ENCODE measurements at regions not wholly inside any gene's neighbourhood (a gene's known extent, or its start where the extent isn't known, plus 50 kb on each side); places are given as distances from the start of the nearest gene placed in this dataset.

- WGBS, 2 experiments (ENCODE audit: extremely low coverage in 1 of 2, insufficient coverage in 1 of 2, insufficient read length in 1 of 2, insufficient replicate concordance in 2 of 2, low coverage in 1 of 2, low lambda C conversion rate in 2 of 2, missing lambda C conversion rate in 1 of 2): 83% methylated on average over 3 of the region's 3 CpGs; no CpG with 5 or more reads in 1 of the 2 experiments
- no peak overlapping the region for H3K56ac ChIP-seq (replicated peaks; ENCODE audit: insufficient read length, low read depth, low read length)
- no peak overlapping the region for H2BK5ac ChIP-seq (ENCODE audit: low read depth, low read length)
- H3K9ac ChIP-seq (replicated peaks in 1 of 4; ENCODE audit: extremely low read depth in 1 of 4, low read depth in 3 of 4, low read length in 3 of 4): no peak overlapping the region
- no peaks in the 10 kb centered on the region for H3K79me1 ChIP-seq (ENCODE audit: low read depth, low read length)
- no peaks in the 10 kb centered on the region for H3K79me2 ChIP-seq (ENCODE audit: control insufficient read depth in 1 of 2, insufficient read depth in 2 of 2, low read length in 2 of 2)
- H3K4me2 ChIP-seq (ENCODE audit: insufficient read depth in 1 of 2, low read depth in 2 of 2, low read length in 2 of 2): no peak overlapping the region
- no peak overlapping the region for H2AK5ac ChIP-seq (ENCODE audit: low read depth, low read length)
- H3K23ac ChIP-seq (ENCODE audit: insufficient read length): no peak overlapping the region
- no peaks in the 10 kb centered on the region for H3K36me3 ChIP-seq (ENCODE audit: control insufficient read depth in 2 of 4, insufficient read depth in 4 of 4, low read length in 3 of 4)
- no peak for FAIRE-seq
- H2BK120ac ChIP-seq (replicated peaks; ENCODE audit: low read depth, low read length): no peak overlapping the region
- no peak overlapping the region for H3K18ac ChIP-seq (ENCODE audit: extremely low read depth, low read length)
- H3K14ac ChIP-seq (ENCODE audit: insufficient read length): no peak overlapping the region
- ChIA-PET POLR2A (ENCODE audit: partially characterized antibody) (no interaction called here), CTCF (ENCODE audit: partially characterized antibody) (interaction anchor here (0.6 to 1.2 kb wide), 5 partner anchors 10 to 104 kb away, joined by 3 to 5 read pairs (median 4); no protein-coding TSS in a partner anchor)
- no peaks in the 10 kb centered on the region for H3K27me3 ChIP-seq (replicated peaks in 1 of 4; ENCODE audit: control insufficient read depth in 3 of 4, extremely low read depth in 1 of 4, insufficient read depth in 3 of 4, low read length in 3 of 4)
- no peak overlapping the region for H4K91ac ChIP-seq (replicated peaks; ENCODE audit: insufficient read length, low read length)
- no peaks in the 10 kb centered on the region for H3K23me2 ChIP-seq (ENCODE audit: low read depth, low read length)
- H2BK20ac ChIP-seq (ENCODE audit: low read length): no peak overlapping the region
- H2AFZ ChIP-seq (ENCODE audit: low read length): no peak overlapping the region
- H2BK12ac ChIP-seq (ENCODE audit: low read depth, low read length): no peak overlapping the region
- H3K4me1 ChIP-seq (replicated peaks in 1 of 4; ENCODE audit: control insufficient read depth in 3 of 4, insufficient read depth in 4 of 4, low read length in 3 of 4): no peaks in the 10 kb centered on the region
- H3K27ac ChIP-seq (ENCODE audit: low read depth, low read length): no peak overlapping the region
- TF ChIP-seq RBBP5 (IDR thresholded peaks at IDR 0.05; ENCODE audit: borderline replicate concordance, low read depth, low read length) (no peak), GABPA (IDR thresholded peaks at IDR 0.05; ENCODE audit: borderline replicate concordance, insufficient read depth, low read length) (no peak), MAFK (IDR thresholded peaks at IDR 0.05; ENCODE audit: low read depth, low read length) (no peak), RAD21 (IDR thresholded peaks at IDR 0.05 in 1 of 2, conservative IDR thresholded peaks at IDR 0.05 in 1 of 2; ENCODE audit: low read depth in 2 of 2, low read length in 2 of 2) (no peak; a peak in 1 of 4 replicates), SP2 (IDR thresholded peaks at IDR 0.05; ENCODE audit: low read length) (no peak), POLR2AphosphoS5 (IDR thresholded peaks at IDR 0.05; ENCODE audit: low read depth, low read length) (no peak)
- TF ChIP-seq, protein P1, sequence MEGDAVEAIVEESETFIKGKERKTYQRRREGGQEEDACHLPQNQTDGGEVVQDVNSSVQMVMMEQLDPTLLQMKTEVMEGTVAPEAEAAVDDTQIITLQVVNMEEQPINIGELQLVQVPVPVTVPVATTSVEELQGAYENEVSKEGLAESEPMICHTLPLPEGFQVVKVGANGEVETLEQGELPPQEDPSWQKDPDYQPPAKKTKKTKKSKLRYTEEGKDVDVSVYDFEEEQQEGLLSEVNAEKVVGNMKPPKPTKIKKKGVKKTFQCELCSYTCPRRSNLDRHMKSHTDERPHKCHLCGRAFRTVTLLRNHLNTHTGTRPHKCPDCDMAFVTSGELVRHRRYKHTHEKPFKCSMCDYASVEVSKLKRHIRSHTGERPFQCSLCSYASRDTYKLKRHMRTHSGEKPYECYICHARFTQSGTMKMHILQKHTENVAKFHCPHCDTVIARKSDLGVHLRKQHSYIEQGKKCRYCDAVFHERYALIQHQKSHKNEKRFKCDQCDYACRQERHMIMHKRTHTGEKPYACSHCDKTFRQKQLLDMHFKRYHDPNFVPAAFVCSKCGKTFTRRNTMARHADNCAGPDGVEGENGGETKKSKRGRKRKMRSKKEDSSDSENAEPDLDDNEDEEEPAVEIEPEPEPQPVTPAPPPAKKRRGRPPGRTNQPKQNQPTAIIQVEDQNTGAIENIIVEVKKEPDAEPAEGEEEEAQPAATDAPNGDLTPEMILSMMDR (IDR thresholded peaks at IDR 0.05; ENCODE audit: control extremely low read depth in 1 of 3, insufficient read depth in 1 of 3, low read depth in 1 of 3, low read length in 3 of 3): peak in 1 of 3 experiments; percentile 35; a peak in 2 of 4 replicates
- no peak overlapping the region for H3K4me3 ChIP-seq (ENCODE audit: extremely low read depth in 1 of 4, insufficient read depth in 2 of 4, low read depth in 3 of 4, low read length in 4 of 4)
- DNase-seq (ENCODE audit: low read depth in 1 of 2, low spot score in 2 of 2): no peak
- no peaks in the 10 kb centered on the region for H3K9me3 ChIP-seq (ENCODE audit: insufficient read depth in 2 of 2, low read depth in 1 of 2, low read length in 1 of 2)
- H2BK15ac ChIP-seq (ENCODE audit: low read length): no peak overlapping the region
- no peak overlapping the region for H3K4ac ChIP-seq (replicated peaks; ENCODE audit: insufficient read length, low read depth, low read length)
- no peaks in the 10 kb centered on the region for H4K20me1 ChIP-seq (replicated peaks in 1 of 2; ENCODE audit: control insufficient read depth in 1 of 2, insufficient read depth in 2 of 2, low read length in 2 of 2)
- no peak overlapping the region for H4K8ac ChIP-seq (ENCODE audit: extremely low read depth, insufficient read depth, low read length)
- H4K5ac ChIP-seq (ENCODE audit: insufficient read length, low read depth, low read length): no peak overlapping the region
Measured at GRCh38 chr5:63564789-63565188, 397.5 kb downstream of the HTR1A start.

All from H1 (cell line).